Stimulated activated CD4-positive, alpha-beta T cell treated with anti-CD3 and anti-CD28 coated beads, Interleukin-1b, Interleukin-23, amount 100 ng/mL, for 1 hour (primary cell): ENCODE measurements at regions not wholly inside any gene's neighbourhood (a gene's known extent, or its start where the extent isn't known, plus 50 kb on each side); places are given as distances from the start of the nearest gene placed in this dataset.

Experiments
- DNase-seq, 2 donors: peaks; one replicate each; pipeline ENCODE4 v3.0.0-alpha.2; 2020; ENCODE audit warnings: low read depth in 2 of 2

DNA sequence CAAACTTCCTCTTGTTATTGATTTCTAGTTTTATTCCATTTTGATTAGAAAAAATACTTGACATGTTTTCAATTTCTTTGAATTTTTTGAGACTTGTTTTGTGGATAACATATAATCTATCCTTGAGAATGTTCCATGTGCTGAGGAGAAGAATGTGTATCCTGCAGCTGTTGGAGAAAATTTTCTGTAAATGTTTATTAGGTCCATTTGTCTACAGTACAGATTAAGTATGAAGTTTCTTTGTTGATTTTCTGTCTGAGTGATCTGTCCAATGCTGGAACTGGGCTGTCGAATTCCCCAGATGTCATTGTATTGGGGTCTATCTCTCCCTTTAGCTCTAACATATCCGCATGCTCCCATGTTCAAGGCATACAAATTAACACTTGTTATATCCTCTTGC, 251.2 kb downstream of the CSNK1G3 start:
- DNase-seq, result no peak

- no peak for DNase-seq
Measured at GRCh38 chr5:123756816-123757215, 244.8 kb downstream of the CSNK1G3 start.

GRCh38 chr5:123756318-123756665, 244.3 kb downstream of the CSNK1G3 start:
- no peak for DNase-seq

DNA sequence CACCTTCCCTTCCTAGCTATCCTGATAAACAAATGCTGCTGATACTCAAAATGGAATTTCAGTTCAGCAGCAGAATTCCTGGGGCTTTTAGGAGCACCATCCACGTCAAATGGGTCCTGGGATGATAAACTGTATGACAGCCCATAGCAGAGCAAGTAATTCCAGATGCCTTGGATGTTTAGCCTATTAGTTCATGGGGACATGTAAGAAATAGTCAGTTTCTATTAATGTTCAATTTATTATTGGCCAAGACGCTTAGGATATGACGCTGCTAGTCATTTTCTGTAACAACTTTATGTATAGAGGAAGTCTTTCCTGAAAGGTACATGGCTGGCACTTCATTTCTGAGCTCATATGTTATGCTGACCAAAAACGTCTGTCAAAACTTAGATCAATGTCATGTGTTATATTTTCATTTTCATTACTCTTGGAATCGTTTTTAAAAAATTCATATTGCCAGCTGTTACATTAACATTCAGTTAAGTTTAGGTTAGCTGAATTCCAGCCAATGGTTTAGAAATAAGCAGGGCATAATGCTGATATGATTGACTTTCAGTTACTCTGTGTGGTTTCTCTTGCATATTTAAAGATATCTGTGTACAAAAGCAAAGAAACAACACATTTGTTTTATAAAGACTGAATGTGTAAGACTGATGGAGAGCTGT, 243.8 kb downstream of the CSNK1G3 start:
- DNase-seq, result no peak

DNA sequence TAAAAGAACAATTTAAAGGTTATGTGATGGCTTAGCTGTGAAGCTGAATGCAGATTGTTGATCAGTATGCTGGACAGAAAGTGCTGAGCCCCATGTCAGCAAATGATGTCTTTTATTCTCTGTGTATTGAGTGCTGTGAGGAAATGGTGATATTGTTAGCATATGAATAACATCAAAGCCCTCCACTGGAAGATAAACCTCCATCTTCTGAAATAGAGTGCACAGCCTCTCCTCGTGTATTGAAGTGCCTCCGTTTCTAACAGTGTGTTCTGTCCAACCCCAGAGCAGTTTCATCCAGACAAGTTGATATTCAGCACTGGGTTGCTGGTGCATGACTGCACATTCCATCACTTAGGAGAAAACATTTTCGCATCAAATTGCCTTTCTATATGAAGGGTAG, 242.9 kb downstream of the CSNK1G3 start:
- no peak for DNase-seq

DNA sequence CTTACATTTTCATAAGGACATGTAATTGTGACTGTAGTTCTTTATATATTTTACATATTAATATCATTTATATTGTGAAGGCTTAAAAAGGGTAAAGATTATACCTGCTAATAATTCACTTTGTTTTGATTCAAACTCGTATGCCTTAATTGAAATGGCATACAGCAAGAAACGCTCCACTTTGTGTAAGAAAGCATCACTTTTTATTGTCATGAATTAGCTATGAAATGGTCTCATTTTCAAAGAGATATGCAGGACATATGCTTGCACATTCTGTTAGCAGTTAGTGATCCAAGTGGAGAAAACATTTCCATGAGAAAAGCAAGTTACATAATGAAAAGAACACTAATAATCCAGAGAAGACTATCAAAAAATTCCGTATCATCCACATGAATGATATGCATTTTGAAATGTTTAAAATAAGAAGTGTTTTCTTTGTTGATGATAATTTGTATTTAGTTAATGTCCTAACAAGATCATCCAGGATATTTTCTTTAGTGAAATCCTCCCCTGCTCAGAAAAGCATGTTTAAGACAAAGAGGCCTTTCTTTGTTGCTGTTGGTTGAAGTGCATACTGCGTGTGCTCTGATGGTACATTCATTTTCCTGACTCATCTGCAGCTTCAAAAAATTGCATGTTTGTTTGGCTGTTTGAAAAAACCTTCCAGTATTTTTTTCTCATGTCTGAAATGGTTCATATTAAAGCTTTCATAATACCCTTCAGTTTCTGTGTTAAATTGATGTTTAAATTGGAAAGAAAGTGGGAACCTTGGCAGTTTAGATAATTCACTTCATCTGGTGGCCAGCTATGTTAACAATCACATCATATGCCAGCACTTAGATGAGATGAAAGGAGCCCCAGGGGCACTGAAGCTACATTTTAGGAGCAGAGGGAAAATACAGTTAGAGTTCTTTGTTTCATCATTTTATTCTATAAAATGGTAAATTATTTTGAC, 242.2 kb downstream of the CSNK1G3 start:
- DNase-seq, result no peak

- DNase-seq, result no peak
Measured at GRCh38 chr5:123753180-123753936, 241.4 kb downstream of the CSNK1G3 start.

DNA sequence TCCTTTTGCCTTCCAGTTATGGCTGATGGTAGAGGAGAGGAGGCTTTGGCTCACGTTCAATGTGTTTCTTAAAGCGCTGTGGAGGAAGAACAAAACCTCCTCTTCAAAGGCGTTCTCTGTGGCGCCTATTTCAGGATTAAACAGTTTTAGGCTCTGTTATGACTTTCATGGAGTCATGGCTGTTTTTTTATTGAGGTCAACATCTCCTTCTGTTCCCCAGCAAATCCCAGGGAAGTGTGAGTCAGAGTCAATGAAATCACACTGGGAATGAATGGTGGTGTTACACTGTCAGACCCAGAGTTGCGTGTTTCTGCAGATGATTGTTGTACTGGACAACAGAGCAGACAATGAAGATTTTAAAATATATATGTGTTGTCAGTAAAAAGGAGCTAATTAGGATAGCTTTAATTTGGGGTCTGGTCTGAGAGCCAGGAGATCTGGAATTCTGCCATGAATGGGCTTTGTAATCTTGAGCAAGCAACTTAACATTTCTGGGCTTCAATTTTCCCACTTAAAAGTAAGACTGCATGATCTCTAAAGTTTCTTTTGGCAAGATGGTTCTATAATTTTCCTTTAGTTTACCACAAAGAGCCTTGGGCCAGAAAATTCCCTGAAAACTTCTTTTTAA, 240.7 kb downstream of the CSNK1G3 start:
- DNase-seq, result no peak

DNA sequence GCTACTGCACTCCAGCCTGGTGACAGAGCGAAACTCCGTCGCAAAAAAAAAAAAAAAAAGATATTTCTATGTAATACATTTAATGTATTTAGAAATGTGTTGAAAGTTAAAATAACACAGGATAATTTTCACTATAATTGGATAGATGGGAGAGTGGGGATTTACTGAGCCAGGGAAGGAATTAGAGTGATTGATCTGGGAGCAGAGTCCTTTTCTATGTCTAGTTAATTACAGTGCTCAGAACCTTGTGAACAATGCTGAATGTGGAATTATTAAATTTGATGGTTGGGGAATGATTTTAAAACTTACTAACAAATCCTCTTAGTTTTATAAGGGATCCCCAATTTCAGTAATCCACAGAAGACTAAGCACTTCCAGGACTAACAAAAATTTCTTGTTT, 239.7 kb downstream of the CSNK1G3 start:
- no peak for DNase-seq

GRCh38 chr5:123748239-123748638, 236.3 kb downstream of the CSNK1G3 start:
- DNase-seq, result no peak

DNA sequence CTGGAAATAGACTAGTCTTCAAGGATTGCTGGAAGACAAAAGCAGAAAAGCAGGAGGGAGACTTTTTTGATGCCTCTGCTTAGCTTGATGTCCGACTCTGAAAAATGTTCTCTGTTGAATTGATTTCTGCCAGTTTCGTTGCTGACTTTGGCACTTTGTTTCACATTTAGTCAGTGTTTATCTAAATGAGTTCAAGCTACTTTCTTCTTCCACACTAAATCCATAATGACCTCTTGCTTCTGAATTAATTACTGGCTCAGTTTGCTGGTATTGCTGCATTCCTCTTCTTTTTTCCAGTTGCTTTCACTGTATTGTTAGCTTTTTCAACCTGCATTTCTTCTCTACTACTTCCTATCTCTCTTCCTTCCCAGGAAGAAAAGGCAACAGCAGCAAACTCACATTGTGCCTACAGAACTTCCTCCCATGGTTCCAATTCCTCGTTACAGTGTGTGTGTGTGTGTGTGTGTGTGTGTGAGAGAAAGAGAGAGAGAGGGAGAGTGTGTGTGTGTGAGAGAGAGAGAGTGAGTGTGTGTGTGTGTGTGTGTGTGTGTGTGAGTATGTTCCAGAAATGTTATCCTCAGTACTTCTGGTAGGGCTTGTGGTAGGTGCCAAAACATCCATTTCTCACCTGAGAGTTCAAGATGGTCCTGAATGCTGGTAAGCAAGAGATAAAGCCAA, 234.8 kb downstream of the CSNK1G3 start:
- no peak for DNase-seq

DNA sequence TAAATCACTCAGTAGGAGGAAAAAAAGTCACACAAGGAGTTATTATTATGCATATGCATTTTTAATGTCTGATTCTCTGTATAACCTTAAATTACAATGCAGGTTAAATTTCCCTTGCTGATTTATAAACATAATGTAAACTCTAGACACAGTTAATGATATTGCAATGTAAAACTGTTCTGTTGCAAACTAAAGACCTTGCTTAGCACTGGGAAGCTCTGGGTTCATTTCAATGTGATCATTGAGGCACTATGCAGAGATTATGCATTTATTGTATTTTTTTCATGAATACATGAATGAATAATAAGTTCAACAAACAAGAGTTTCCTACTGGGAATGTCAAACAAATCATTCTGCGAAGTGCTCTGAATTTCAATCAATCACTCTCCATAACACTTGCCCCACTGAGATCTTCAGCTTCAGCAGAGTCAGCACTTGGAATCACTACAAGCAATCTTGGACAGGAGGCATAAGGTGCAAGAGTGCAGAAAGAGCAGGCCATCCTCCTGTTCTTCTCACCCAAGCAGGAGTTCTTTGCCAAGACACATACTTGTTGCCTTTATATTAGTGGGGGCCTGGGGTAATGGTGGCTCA, 232.1 kb downstream of the CSNK1G3 start:
- no peak for DNase-seq

DNA sequence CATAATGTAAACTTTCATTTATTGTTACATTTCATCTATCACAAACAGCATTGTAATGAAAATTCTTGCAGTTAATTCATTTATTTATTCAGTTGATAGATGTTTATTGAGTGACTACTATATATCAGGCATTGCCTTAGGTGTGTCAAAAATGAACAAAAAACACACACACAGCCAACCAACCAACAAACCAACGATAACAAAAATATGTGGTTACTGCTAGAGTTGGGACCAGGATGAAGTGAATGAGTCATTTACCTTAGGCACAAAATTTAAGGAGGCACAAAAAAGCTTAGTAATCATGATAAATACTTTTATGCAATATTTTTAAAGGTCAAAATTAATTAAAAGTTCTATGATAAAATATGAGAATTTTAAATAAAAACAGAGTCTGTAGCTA, 223.4 kb downstream of the CSNK1G3 start:
- DNase-seq, result no peak

- DNase-seq, result no peak
Measured at GRCh38 chr5:123732257-123732656, 220.3 kb downstream of the CSNK1G3 start.

GRCh38 chr5:123722451-123722850, 210.5 kb downstream of the CSNK1G3 start:
- DNase-seq, result no peak

- DNase-seq, result no peak
Measured at GRCh38 chr5:123721675-123722276, 209.8 kb downstream of the CSNK1G3 start.

DNA sequence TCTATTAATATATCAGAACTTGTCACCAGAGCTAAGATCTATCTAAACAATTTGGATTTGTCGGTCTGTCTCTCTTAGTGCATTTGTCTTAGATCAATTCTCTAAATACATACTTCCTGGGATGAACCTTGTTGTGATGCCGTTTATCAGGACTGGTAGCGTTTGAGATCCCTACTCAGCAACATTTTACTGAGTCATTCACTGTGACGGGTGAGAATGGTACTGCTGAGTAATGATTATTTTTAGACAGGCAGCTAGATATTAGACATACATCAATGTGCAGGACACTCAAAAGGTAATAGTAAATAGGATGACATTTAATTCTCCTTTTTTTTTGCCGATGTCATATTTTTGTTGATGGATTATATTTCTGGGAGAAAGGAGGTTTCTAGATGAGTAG, 209.0 kb downstream of the CSNK1G3 start:
- no peak for DNase-seq

DNA sequence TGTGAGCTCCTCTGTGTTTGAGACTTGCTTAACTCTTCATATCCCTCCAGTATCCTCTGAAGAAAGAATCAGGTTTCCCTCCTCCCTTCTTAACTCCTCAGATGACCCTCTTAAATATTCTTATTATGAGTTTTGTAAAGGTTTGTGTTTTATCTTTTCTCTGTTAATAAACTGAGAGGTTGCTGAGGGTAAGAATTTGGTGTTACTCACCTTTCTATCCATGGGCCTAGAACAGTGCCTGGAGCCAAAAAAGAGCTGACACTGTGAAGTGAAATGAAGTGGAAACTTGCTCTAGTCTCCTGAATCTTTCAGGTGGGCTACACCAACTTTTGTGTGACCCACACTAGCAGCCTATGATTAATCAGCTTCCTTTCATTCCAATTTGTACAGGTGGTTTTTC, 208.4 kb downstream of the CSNK1G3 start:
- DNase-seq, result no peak

DNA sequence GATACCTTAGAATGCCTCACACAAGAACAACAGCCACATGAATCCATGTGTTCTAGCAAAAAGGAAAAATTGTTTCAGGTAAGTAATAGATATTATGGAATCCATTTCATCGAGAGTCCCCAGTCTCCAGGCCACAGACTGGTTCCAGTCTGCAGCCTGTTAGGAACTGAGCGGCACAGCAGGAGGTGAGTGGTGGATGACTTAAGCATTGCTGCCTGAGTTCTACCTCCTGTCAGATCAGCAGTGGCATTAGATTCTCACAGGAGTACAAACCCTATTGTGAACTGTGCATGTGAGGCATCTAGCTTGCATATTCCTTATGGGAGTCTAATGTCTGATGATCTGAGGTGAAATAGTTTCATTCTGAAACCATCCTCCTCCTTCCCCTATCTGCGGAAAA, 207.0 kb downstream of the CSNK1G3 start:
- no peak for DNase-seq

DNA sequence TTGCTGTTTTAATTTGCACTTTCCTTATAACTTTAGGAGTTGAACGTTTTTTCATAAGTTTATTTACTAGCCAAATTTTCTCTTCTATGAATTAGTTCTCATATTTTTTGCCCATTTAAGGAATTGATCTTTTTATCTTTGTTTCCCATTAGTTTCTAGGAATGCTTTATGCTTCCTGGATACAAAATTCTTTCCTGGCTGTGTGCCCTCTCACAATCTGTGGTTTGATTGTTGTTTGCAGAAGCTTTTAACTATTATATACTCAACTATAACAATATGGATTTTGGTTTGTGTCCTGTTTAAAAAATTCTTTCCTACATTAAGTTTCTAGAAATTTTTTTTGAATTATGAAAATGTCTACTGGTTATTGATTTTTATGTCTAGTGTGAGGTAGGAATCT, 206.3 kb downstream of the CSNK1G3 start:
- DNase-seq, result no peak

GRCh38 chr5:123717139-123717538, 205.2 kb downstream of the CSNK1G3 start:
- DNase-seq, result no peak
